Right lobe of liver (tissue), 6 donors: ENCODE measurements at regions not wholly inside any gene's neighbourhood (a gene's known extent, or its start where the extent isn't known, plus 50 kb on each side); places are given as distances from the start of the nearest gene placed in this dataset.

Experiments used
- ATAC-seq, 4 donors: fragments of 200-7000 bp; cut with Tn5 transposase; one replicate each; pipeline ENCODE4 v1.9.1; 2020; ENCODE audit warnings: mild to moderate bottlenecking in 4 of 4, moderate library complexity in 4 of 4
- DNase-seq, 3 donors: peaks; one replicate each; pipeline ENCODE4 v3.0.0-alpha.2; 2020
- H3K27ac ChIP-seq, 3 donors: fragments of 200-600 bp; one replicate each; pipeline ENCODE4 v1.8.0; 2022
- H3K27me3 ChIP-seq, 2 donors: fragments of 200-600 bp; one replicate each; pipeline ENCODE4 v1.8.0; 2022
- H3K36me3 ChIP-seq, 4 donors: fragments of 200-600 bp; sonication (generic) in 1 of 4; one replicate each; pipeline versions ENCODE4 v1.5.1 to v1.8.0; 2017 to 2022; ENCODE audit warnings: control low read depth in 1 of 4
- H3K4me1 ChIP-seq, 4 donors: fragments of 200-600 bp; sonication (generic) in 1 of 4; one replicate each; pipeline versions ENCODE4 v1.5.1 to v1.8.0; 2017 to 2022; ENCODE audit warnings: control low read depth in 1 of 4
- H3K4me3 ChIP-seq, 3 donors: fragments of 200-600 bp; one replicate each; pipeline ENCODE4 v1.8.0; 2022
- H3K9me3 ChIP-seq, 4 donors: fragments of 200-600 bp; sonication (generic) in 1 of 4; one replicate each; pipeline versions ENCODE4 v1.5.1 to v1.8.0; 2017 to 2022; ENCODE audit warnings: control low read depth in 1 of 4
- POLR2A ChIP-seq: fragments of 450-650 bp; IDR thresholded peaks from one replicate; pipeline ENCODE4 v1.6.1; 2017; ENCODE audit warnings: antibody characterized with exemption, mild to moderate bottlenecking
- WGBS: methylation state at CpG from one replicate; pipeline ENCODE4 v1.1.6; 2018; ENCODE audit warnings: low coverage, low lambda C conversion rate; ENCODE audit not compliant: insufficient coverage; ENCODE audit errors: missing lambda C conversion rate; 5-methylcytosine and 5-hydroxymethylcytosine counted together
- intact Hi-C, 2 donors: fragments of 100-400 bp; cut with DNase I; formaldehyde crosslinking; loops; one replicate each; pipeline versions ENCODE4 v1.11.2 to v1.14.1; 2022
- TF ChIP-seq, protein P1 (sequence below), 4 donors: fragments of 200-600 bp in 3 of 4; fragments of 450-650 bp in 1 of 4; IDR thresholded peaks; one replicate each; pipeline versions ENCODE4 v1.5.1 to v1.8.0; 2016 to 2022; ENCODE audit warnings: antibody characterized with exemption in 4 of 4, mild to moderate bottlenecking in 2 of 4
- donor health status: DM: no; HTN: yes; CAD: no.
- donor health status: DM: no; HTN: no; CAD: no.
- donor health status: DM: no; HTN: no; CAD: no.
- donor health status: DM: no; HTN: yes; CAD: no.
- donor health status: DM: no; HTN: yes; CAD: no.

DNA sequence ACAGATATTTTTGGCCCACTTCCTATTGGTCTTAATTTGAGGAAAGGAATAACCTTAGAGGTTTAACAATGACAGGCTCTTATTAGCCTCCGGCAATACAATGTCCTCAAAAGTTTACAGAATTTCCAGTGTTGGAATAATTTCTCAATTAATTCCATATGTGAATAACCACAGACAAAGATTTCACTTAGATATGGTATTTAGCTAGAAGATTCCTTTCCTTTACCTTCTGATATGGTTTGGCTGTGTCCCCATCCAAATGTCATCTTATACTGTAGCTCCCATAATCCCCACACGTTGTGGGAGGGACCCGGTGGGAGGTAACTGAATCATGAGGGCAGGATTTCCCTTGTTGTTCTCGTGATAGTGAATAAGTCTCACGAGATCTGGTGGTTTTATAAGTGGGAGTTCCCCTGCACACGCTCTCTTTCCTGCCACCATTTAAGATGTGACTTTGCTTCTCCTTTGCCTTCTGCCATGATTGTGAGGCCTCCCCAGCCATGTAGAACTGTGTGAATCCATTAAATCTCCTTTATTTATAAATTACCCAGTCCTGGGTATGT, 54.9 kb upstream of the RGS7 start:
- no peak for ATAC-seq

GRCh38 chr1:241411056-241411775, 54.2 kb upstream of the RGS7 start:
- Histone ChIP-seq H3K27ac (no peak overlapping the region), H3K4me3 (no peak overlapping the region), H3K27me3 (no peaks in the 10 kb centered on the region), H3K4me1 (no peaks in the 10 kb centered on the region), H3K36me3 (no peaks in the 10 kb centered on the region), H3K9me3 (no peaks in the 10 kb centered on the region)
- no peak for DNase-seq
- TF ChIP-seq, protein P1, sequence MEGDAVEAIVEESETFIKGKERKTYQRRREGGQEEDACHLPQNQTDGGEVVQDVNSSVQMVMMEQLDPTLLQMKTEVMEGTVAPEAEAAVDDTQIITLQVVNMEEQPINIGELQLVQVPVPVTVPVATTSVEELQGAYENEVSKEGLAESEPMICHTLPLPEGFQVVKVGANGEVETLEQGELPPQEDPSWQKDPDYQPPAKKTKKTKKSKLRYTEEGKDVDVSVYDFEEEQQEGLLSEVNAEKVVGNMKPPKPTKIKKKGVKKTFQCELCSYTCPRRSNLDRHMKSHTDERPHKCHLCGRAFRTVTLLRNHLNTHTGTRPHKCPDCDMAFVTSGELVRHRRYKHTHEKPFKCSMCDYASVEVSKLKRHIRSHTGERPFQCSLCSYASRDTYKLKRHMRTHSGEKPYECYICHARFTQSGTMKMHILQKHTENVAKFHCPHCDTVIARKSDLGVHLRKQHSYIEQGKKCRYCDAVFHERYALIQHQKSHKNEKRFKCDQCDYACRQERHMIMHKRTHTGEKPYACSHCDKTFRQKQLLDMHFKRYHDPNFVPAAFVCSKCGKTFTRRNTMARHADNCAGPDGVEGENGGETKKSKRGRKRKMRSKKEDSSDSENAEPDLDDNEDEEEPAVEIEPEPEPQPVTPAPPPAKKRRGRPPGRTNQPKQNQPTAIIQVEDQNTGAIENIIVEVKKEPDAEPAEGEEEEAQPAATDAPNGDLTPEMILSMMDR (IDR thresholded peaks at IDR 0.05), result no peak
- no peak for TF ChIP-seq POLR2A
- ATAC-seq, result no peak
- intact Hi-C loops, result no loop called here
- 36% methylated on average over 7 of the region's 7 CpGs for WGBS

More for the DNA sequence above, 54.9 kb upstream of the RGS7 start:
- Histone ChIP-seq H3K4me1 (no peaks in the 10 kb centered on the region), H3K9me3 (no peaks in the 10 kb centered on the region), H3K27ac (no peak overlapping the region), H3K36me3 (no peaks in the 10 kb centered on the region), H3K4me3 (no peak overlapping the region), H3K27me3 (no peaks in the 10 kb centered on the region)
- intact Hi-C loops, result no loop called here
- no peak for DNase-seq
- WGBS, result 46% methylated on average over 6 of the region's 6 CpGs
- TF ChIP-seq POLR2A, result no peak
- TF ChIP-seq, protein P1 (IDR thresholded peaks at IDR 0.05), result no peak

DNA sequence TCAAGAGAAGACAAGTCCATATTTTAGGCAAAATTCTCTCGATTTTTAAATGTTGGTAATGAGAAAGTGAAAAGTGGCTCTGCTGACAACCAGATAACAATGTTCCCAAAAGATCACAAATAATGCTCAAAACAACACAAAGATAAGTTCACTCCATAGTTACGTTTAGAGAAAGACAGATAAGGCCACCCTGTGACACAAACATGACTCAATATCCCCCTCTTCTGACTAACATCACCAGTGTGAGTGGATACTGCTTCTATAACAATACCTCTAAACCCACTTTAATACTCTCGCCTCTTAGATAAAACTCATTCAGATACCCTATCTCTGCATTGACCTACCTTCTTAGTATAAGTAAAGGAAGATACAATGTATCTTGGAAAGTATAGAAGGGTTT, 51.2 kb upstream of the RGS7 start:
- no peak overlapping the region for H3K4me3 ChIP-seq
- H3K9me3 ChIP-seq, result no peaks in the 10 kb centered on the region
- H3K27me3 ChIP-seq, result no peaks in the 10 kb centered on the region
- no peaks in the 10 kb centered on the region for H3K36me3 ChIP-seq
- no peak for ATAC-seq
- H3K27ac ChIP-seq, result no peak overlapping the region
- intact Hi-C loops, result no loop called here
- WGBS, result 23% methylated on average over 3 of the region's 3 CpGs
- no peak for TF ChIP-seq POLR2A
- TF ChIP-seq, protein P1 (IDR thresholded peaks at IDR 0.05), result no peak
- no peak for DNase-seq
- no peaks in the 10 kb centered on the region for H3K4me1 ChIP-seq
